A673 (cell line): ENCODE measurements at regions not wholly inside any gene's neighbourhood (a gene's known extent, or its start where the extent isn't known, plus 50 kb on each side); places are given as distances from the start of the nearest gene placed in this dataset.
A peak's percentile ranks its signal among the peaks of the same experiment; 100 is the strongest.

Experiments used
- BruUV-seq: library from RNA; stranded (reverse); fragments of 400-500 nt; replicated peaks from 2 replicates; lab custom pipeline; 2021; lab: Mats Ljungman, UMichigan
- CTCF ChIA-PET: fragments of 300-600 bp; sonication (Branson Sonifier 250); formaldehyde crosslinking; loops from one replicate; lab custom pipeline; 2022; ENCODE audit warnings: antibody characterized with exemption; lab: Charles Lee
- POLR2A ChIA-PET: fragments of 300-600 bp; sonication (Branson Sonifier 250); formaldehyde crosslinking; loops from one replicate; lab custom pipeline; 2022; ENCODE audit warnings: antibody characterized with exemption; ENCODE audit not compliant: low non-redundant PET; lab: Charles Lee
- DNase-seq: peaks from one replicate; pipeline ENCODE4 v3.0.0-alpha.2; 2015; ENCODE audit warnings: low spot score
- H3K27ac ChIP-seq: fragments of 200-600 bp; sonication (generic); 2 replicates; pipeline ENCODE4 v1.5.1; 2016; ENCODE audit warnings: mixed run types, low read depth, mild to moderate bottlenecking, mixed read lengths, antibody characterized with exemption, low read length; ENCODE audit not compliant: poor library complexity, severe bottlenecking
- H3K27me3 ChIP-seq: fragments of 200-600 bp; sonication (generic); replicated peaks from 2 replicates; pipeline ENCODE4 v1.6.1; 2017; ENCODE audit warnings: mixed run types, low read depth, mild to moderate bottlenecking, mixed read lengths, antibody characterized with exemption, low read length; ENCODE audit not compliant: insufficient read depth, poor library complexity
- H3K36me3 ChIP-seq: fragments of 200-600 bp; sonication (generic); 2 replicates; pipeline ENCODE4 v1.6.1; 2016; ENCODE audit warnings: mixed run types, mild to moderate bottlenecking, mixed read lengths, antibody characterized with exemption, low read length; ENCODE audit not compliant: insufficient read depth, poor library complexity, severe bottlenecking
- H3K4me1 ChIP-seq: fragments of 200-600 bp; sonication (generic); 2 replicates; pipeline ENCODE4 v1.6.1; 2017; ENCODE audit warnings: mixed run types, mild to moderate bottlenecking, mixed read lengths, antibody characterized with exemption, low read length; ENCODE audit not compliant: insufficient read depth, poor library complexity, severe bottlenecking
- H3K4me3 ChIP-seq: fragments of 200-600 bp; sonication (generic); 2 replicates; pipeline ENCODE4 v1.5.1; 2016; ENCODE audit warnings: low read depth, mixed run types, mild to moderate bottlenecking, mixed read lengths, low read length; ENCODE audit not compliant: poor library complexity, severe bottlenecking
- H3K9me3 ChIP-seq: fragments of 200-600 bp; sonication (generic); 2 replicates; pipeline ENCODE4 v1.6.1; 2016; ENCODE audit warnings: mixed run types, low read depth, mild to moderate bottlenecking, mixed read lengths, antibody characterized with exemption, low read length; ENCODE audit not compliant: poor library complexity, severe bottlenecking
- EZH2 ChIP-seq: fragments of 200-600 bp; sonication (generic); IDR thresholded peaks from 2 replicates; pipeline ENCODE4 v1.6.1; 2017; ENCODE audit warnings: borderline replicate concordance, low read depth, mild to moderate bottlenecking, mixed read lengths, antibody characterized with exemption, low read length; ENCODE audit not compliant: poor library complexity, severe bottlenecking
- intact Hi-C: fragments of 100-400 bp; cut with micrococcal nuclease; formaldehyde crosslinking; loops from one replicate; pipeline ENCODE4 v1.10.0; 2022; ENCODE audit not compliant: unreplicated experiment
- TF ChIP-seq, protein P1 (sequence below): fragments of 300-800, 200-600 bp; sonication (generic); conservative IDR thresholded peaks from 2 replicates; pipeline ENCODE4 v1.5.1; 2017; ENCODE audit warnings: low read depth, mild to moderate bottlenecking, antibody characterized with exemption, low read length, moderate library complexity, mixed read lengths

DNA sequence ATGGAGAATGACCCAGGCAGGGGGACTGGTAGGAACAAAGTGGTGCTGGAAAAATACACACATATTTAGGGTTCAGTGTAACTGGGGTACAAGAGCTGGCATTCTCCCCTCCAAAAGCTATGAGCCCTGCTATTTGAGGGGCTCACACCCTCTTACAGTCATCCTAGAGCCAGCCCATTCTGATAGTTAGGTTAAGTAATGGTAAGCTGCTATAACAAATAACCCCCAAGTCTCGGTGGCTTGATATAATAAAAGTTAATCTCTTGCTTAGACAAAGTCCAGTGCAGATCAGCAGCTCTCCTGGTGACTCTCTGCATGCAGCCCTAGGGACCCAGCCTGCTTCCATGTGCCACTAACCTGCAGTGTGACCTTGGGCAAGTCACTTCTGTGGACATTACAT lies 234.9 kb upstream of the HES1 start:
- Histone ChIP-seq H3K9me3 (peaks cover 6% of the 10 kb centered on the region), H3K27me3 (no peaks in the 10 kb centered on the region), H3K4me3 (no peak overlapping the region), H3K36me3 (no peaks in the 10 kb centered on the region), H3K4me1 (peaks cover 67% of the 10 kb centered on the region), H3K27ac (peak overlapping the region; percentile 100)
- ChIA-PET POLR2A (interaction anchor here (0.5 kb wide), 1 partner anchor 239 kb away, joined by 6 read pairs; no protein-coding TSS in a partner anchor), CTCF (interaction anchor here (1.4 kb wide), 1 partner anchor 414 kb away, joined by 3 read pairs; no protein-coding TSS in a partner anchor)
- TF ChIP-seq, protein P1, sequence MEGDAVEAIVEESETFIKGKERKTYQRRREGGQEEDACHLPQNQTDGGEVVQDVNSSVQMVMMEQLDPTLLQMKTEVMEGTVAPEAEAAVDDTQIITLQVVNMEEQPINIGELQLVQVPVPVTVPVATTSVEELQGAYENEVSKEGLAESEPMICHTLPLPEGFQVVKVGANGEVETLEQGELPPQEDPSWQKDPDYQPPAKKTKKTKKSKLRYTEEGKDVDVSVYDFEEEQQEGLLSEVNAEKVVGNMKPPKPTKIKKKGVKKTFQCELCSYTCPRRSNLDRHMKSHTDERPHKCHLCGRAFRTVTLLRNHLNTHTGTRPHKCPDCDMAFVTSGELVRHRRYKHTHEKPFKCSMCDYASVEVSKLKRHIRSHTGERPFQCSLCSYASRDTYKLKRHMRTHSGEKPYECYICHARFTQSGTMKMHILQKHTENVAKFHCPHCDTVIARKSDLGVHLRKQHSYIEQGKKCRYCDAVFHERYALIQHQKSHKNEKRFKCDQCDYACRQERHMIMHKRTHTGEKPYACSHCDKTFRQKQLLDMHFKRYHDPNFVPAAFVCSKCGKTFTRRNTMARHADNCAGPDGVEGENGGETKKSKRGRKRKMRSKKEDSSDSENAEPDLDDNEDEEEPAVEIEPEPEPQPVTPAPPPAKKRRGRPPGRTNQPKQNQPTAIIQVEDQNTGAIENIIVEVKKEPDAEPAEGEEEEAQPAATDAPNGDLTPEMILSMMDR, result no peak
- no peak for TF ChIP-seq EZH2
- no TSS peak for BruUV-seq
- DNase-seq, result no peak
- intact Hi-C loops, result no loop called here

DNA sequence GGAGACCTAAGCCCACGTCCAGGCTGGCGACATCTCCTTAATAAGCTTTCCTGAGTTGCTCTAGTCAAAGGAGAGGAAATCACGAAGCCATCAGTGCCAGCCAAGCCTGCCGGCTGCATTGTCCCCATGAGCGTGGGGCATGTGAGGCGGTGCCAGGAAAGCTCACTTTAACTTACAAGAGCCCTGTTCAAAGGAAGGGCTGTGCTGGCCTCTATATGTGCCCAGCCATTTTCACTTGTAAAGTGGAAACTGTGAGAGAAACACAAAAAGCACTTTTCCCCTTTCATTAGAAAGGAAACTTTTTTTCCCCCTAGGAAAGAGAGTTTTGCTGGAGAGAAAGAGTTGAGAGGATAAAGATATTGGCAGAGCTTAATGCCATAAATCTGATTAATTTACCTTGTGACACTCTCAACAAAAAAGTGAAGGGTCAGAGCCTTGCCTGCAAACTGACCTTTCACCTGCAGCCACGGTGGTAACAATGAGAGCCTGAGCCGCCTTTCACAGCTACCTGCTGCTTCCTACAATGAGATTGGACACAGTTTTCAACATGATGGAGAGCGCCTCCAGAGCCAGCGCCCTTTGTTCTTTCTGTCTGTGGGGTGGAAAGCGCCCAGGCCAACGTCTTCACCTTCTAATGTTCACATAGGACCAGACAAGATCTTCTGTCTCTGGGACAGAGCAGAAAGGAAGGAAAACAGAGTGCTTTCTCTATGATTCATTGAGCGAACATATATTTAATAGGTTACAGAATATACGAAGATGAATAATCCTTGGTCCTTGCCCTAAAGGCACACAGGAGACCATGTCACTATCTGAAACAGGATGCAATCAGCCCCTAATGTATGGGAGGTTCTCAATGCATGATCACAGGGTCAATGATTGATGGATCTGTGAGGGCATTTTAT lies 233.1 kb upstream of the HES1 start:
- TF ChIP-seq, protein P1, result no peak
- no peak for TF ChIP-seq EZH2
- peaks cover 49% of the 10 kb centered on the region for H3K4me1 ChIP-seq
- peak overlapping the region; percentile 64 for H3K27ac ChIP-seq
- BruUV-seq, result no TSS peak
- H3K4me3 ChIP-seq, result no peak overlapping the region
- no peaks in the 10 kb centered on the region for H3K36me3 ChIP-seq
- intact Hi-C loops, result no loop called here
- ChIA-PET CTCF (interaction anchor here (1.4 kb wide), 1 partner anchor 413 kb away, joined by 3 read pairs; no protein-coding TSS in a partner anchor), POLR2A (interaction anchor here (0.6 kb wide), 1 partner anchor 162 kb away, joined by 3 read pairs; no protein-coding TSS in a partner anchor)
- H3K27me3 ChIP-seq, result no peaks in the 10 kb centered on the region
- DNase-seq, result no peak
- peaks cover 8% of the 10 kb centered on the region for H3K9me3 ChIP-seq

DNA sequence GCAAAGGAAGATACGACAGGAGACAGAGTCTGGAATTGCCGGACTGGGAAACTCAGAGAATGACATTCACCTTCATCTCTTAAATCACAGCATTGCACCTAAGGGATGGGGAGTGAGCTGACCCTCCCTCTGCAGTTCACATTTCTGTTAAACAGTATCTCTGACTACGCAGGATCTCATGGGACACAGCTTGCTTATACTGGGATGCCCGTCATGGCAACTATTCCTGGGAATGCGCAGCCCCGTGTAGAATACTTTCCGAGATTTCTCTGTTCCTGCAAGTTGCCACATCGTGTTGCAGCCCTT lies 232.5 kb upstream of the HES1 start:
- Histone ChIP-seq H3K27me3 (no peaks in the 10 kb centered on the region), H3K36me3 (no peaks in the 10 kb centered on the region), H3K4me1 (peaks cover 46% of the 10 kb centered on the region), H3K9me3 (peaks cover 14% of the 10 kb centered on the region), H3K27ac (no peak overlapping the region), H3K4me3 (no peak overlapping the region)
- TF ChIP-seq, protein P1, result no peak
- TF ChIP-seq EZH2, result no peak
- no TSS peak for BruUV-seq
- ChIA-PET POLR2A (no interaction called here), CTCF (no interaction called here)
- intact Hi-C loops, result no loop called here
- no peak for DNase-seq
